GM23248 (cell line): ENCODE measurements at regions not wholly inside any gene's neighbourhood (a gene's known extent, or its start where the extent isn't known, plus 50 kb on each side); places are given as distances from the start of the nearest gene placed in this dataset.

ENCODE experiments used
- DNase-seq: peaks from one replicate; pipeline ENCODE4 v3.0.0-alpha.2; 2015
- H2AFZ ChIP-seq: fragments of 200-600 bp; sonication (generic); 2 replicates; pipeline ENCODE4 v1.6.1; 2016; ENCODE audit warnings: antibody characterized with exemption
- H3F3A ChIP-seq: fragments of 200-600 bp; sonication (generic); 2 replicates; pipeline ENCODE4 v1.6.1; 2016; ENCODE audit warnings: mild to moderate bottlenecking, antibody characterized with exemption, mixed run types; ENCODE audit not compliant: insufficient read depth
- H3K27ac ChIP-seq: fragments of 200-600 bp; sonication (generic); 2 replicates; pipeline ENCODE4 v1.5.1; 2016; ENCODE audit warnings: mild to moderate bottlenecking
- H3K27me3 ChIP-seq: fragments of 200-600 bp; sonication (generic); replicated peaks from 2 replicates; pipeline ENCODE4 v1.6.1; 2016; ENCODE audit warnings: mild to moderate bottlenecking; ENCODE audit not compliant: insufficient read depth
- H3K36me3 ChIP-seq: fragments of 200-600 bp; sonication (generic); 2 replicates; pipeline ENCODE4 v1.6.1; 2016; ENCODE audit warnings: low read depth, mild to moderate bottlenecking
- H3K4me1 ChIP-seq: fragments of 200-600 bp; sonication (generic); 2 replicates; pipeline ENCODE4 v1.6.1; 2016; ENCODE audit warnings: mild to moderate bottlenecking; ENCODE audit not compliant: insufficient read depth
- H3K4me2 ChIP-seq: fragments of 200-600 bp; sonication (generic); one replicate; pipeline ENCODE4 v1.6.1; 2016; ENCODE audit warnings: mild to moderate bottlenecking; ENCODE audit not compliant: unreplicated experiment
- H3K4me3 ChIP-seq: fragments of 200-600 bp; sonication (generic); 2 replicates; pipeline ENCODE4 v1.5.1; 2016; ENCODE audit warnings: mild to moderate bottlenecking
- H3K79me2 ChIP-seq: fragments of 200-600 bp; sonication (generic); 2 replicates; pipeline ENCODE4 v1.6.1; 2016; ENCODE audit warnings: mild to moderate bottlenecking; ENCODE audit not compliant: insufficient read depth
- H3K9ac ChIP-seq: fragments of 200-600 bp; sonication (generic); 2 replicates; pipeline ENCODE4 v1.6.1; 2016; ENCODE audit warnings: mild to moderate bottlenecking
- H3K9me2 ChIP-seq: fragments of 200-600 bp; sonication (generic); 2 replicates; pipeline ENCODE4 v1.6.1; 2016; ENCODE audit warnings: mixed run types, mild to moderate bottlenecking, moderate library complexity; ENCODE audit not compliant: insufficient read depth
- H3K9me3 ChIP-seq: fragments of 200-600 bp; sonication (generic); one replicate; pipeline ENCODE4 v1.6.1; 2017; ENCODE audit warnings: low read depth
- H4K20me1 ChIP-seq: fragments of 200-600 bp; sonication (generic); 2 replicates; pipeline ENCODE4 v1.6.0; 2016; ENCODE audit not compliant: insufficient read depth
- EZH2 ChIP-seq: fragments of 200-600 bp; sonication (generic); IDR thresholded peaks from 2 replicates; pipeline ENCODE4 v1.6.1; 2018; ENCODE audit warnings: antibody characterized with exemption, mild to moderate bottlenecking; ENCODE audit not compliant: insufficient read depth, poor library complexity, severe bottlenecking
- EZH2phosphoT487 ChIP-seq: fragments of 200-600 bp; sonication (generic); IDR thresholded peaks from 2 replicates; pipeline ENCODE4 v1.6.1; 2018; ENCODE audit warnings: antibody characterized with exemption, moderate library complexity, mild to moderate bottlenecking, low read depth; ENCODE audit not compliant: insufficient read depth
- WGBS, 2 experiments: methylation state at CpG; one replicate each; pipeline ENCODE4 v1.1.6; 2015 to 2017; ENCODE audit warnings: low lambda C conversion rate in 2 of 2, low coverage in 1 of 2; ENCODE audit errors: missing lambda C conversion rate in 2 of 2; 5-methylcytosine and 5-hydroxymethylcytosine counted together
- in situ Hi-C: fragments of 300-500 bp; cut with MboI; formaldehyde crosslinking; loops from 2 replicates; pipeline ENCODE4 v1.15.0; 2020

GRCh38 chr6:168385858-168386735, 54.9 kb upstream of the SMOC2 start:
- H3K9me3 ChIP-seq, result no peaks in the 10 kb centered on the region

GRCh38 chr6:168386973-168387372, 54.0 kb upstream of the SMOC2 start:
- Histone ChIP-seq H3K4me3 (no peak overlapping the region), H3K36me3 (no peaks in the 10 kb centered on the region), H3K27ac (no peak overlapping the region), H3K27me3 (no peaks in the 10 kb centered on the region), H4K20me1 (no peaks in the 10 kb centered on the region), H3K9ac (no peak overlapping the region), H3K79me2 (no peaks in the 10 kb centered on the region), H2AFZ (no peak overlapping the region), H3F3A (0 out of 2 replicates have a peak, but pooled peaks cover 10% of the 10 kb centered on the region), H3K4me1 (no peaks in the 10 kb centered on the region), H3K9me3 (no peaks in the 10 kb centered on the region), H3K9me2 (no peaks in the 10 kb centered on the region), H3K4me2 (no peak overlapping the region)
- no peak for DNase-seq
- TF ChIP-seq EZH2phosphoT487 (no peak), EZH2 (no peak)
- in situ Hi-C loops, result no loop called here
- WGBS, 2 experiments, result 58 to 61% methylated on average over 9 of the region's 9 CpGs

More at GRCh38 chr6:168385858-168386735, 54.9 kb upstream of the SMOC2 start:
- Histone ChIP-seq H3K9ac (no peak overlapping the region), H3K36me3 (no peaks in the 10 kb centered on the region), H3K4me3 (no peak overlapping the region), H3K79me2 (no peaks in the 10 kb centered on the region), H4K20me1 (no peaks in the 10 kb centered on the region), H3K27ac (no peak overlapping the region), H3K4me1 (no peaks in the 10 kb centered on the region), H2AFZ (no peak overlapping the region), H3K9me2 (no peaks in the 10 kb centered on the region), H3F3A (0 out of 2 replicates have a peak, but pooled peaks cover 10% of the 10 kb centered on the region), H3K4me2 (no peak overlapping the region), H3K27me3 (no peaks in the 10 kb centered on the region)
- no peak for DNase-seq
- TF ChIP-seq EZH2phosphoT487 (no peak), EZH2 (no peak)
- in situ Hi-C loops, result no loop called here
- 51 to 63% methylated on average over 8 to 9 of the region's 9 CpGs for WGBS, 2 experiments

GRCh38 chr6:168387426-168387825, 53.6 kb upstream of the SMOC2 start:
- no peaks in the 10 kb centered on the region for H3K4me1 ChIP-seq
- TF ChIP-seq EZH2phosphoT487 (no peak), EZH2 (no peak)
- in situ Hi-C loops, result no loop called here
- H3K36me3 ChIP-seq, result no peaks in the 10 kb centered on the region
- H3K27ac ChIP-seq, result no peak overlapping the region
- H4K20me1 ChIP-seq, result no peaks in the 10 kb centered on the region
- 56 to 59% methylated on average over 7 to 10 of the region's 10 CpGs for WGBS, 2 experiments
- no peak for DNase-seq
- no peak overlapping the region for H3K4me2 ChIP-seq
- H3K27me3 ChIP-seq, result no peaks in the 10 kb centered on the region
- H2AFZ ChIP-seq, result no peak overlapping the region
- H3K79me2 ChIP-seq, result no peaks in the 10 kb centered on the region
- H3K9me2 ChIP-seq, result no peaks in the 10 kb centered on the region
- H3F3A ChIP-seq, result 0 out of 2 replicates have a peak, but pooled peaks cover 10% of the 10 kb centered on the region
- no peak overlapping the region for H3K4me3 ChIP-seq
- H3K9ac ChIP-seq, result no peak overlapping the region
- H3K9me3 ChIP-seq, result no peaks in the 10 kb centered on the region

- in situ Hi-C loops, result no loop called here
- H3K9ac ChIP-seq, result no peak overlapping the region
- DNase-seq, result no peak
- H4K20me1 ChIP-seq, result no peaks in the 10 kb centered on the region
- H3K27ac ChIP-seq, result no peak overlapping the region
- 0 out of 2 replicates have a peak, but pooled peaks cover 10% of the 10 kb centered on the region for H3F3A ChIP-seq
- H3K4me2 ChIP-seq, result no peak overlapping the region
- H3K4me3 ChIP-seq, result no peak overlapping the region
- H3K27me3 ChIP-seq, result no peaks in the 10 kb centered on the region
- no peaks in the 10 kb centered on the region for H3K4me1 ChIP-seq
- 72 to 80% methylated on average over 18 of the region's 18 CpGs for WGBS, 2 experiments
- H2AFZ ChIP-seq, result no peak overlapping the region
- TF ChIP-seq EZH2phosphoT487 (no peak), EZH2 (no peak)
- no peaks in the 10 kb centered on the region for H3K9me2 ChIP-seq
- no peaks in the 10 kb centered on the region for H3K79me2 ChIP-seq
- no peaks in the 10 kb centered on the region for H3K9me3 ChIP-seq
- H3K36me3 ChIP-seq, result no peaks in the 10 kb centered on the region
Measured at GRCh38 chr6:168387911-168388310, 53.1 kb upstream of the SMOC2 start.
